ENCODE measurements at regions not wholly inside any gene's neighbourhood (a gene's known extent, or its start where the extent isn't known, plus 50 kb on each side); places are given as distances from the start of the nearest gene placed in this dataset.

DNA sequence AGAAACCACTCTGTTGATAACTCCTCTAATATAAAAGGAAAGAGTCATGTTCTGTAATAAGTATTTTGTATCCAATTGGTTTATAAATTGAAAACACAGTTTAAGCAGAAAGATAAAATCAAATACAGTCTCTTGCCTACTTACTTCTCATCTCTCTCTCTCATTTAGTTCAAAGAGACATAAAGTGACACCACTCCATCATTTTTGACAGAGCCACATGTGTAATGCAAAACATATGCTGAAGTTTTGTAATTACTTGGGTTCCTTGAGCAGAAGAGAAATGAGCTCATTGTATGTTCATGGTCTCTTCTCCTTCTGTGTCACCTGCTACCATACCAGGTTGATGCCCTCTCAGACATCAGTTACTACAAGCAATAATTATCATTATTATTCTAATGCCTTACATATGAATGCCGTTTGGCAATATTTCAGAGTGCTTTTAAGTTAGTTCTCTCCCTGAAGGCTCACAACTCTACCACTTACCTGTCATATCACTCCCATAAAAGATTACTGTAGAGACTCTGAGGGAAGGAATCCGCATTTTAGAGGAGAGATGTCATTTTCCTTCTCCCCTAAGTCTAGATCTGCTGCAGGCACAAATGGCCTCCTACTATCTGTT, 59.9 kb upstream of the SKAP2 start:
- 63% methylated on average over 2 of the region's 2 CpGs for WGBS (ENCODE audit: low lambda C conversion rate, missing lambda C conversion rate)
- no peaks in the 10 kb centered on the region for H3K9me2 ChIP-seq (replicated peaks; ENCODE audit: insufficient read depth)
- no peak overlapping the region for H3K27ac ChIP-seq

GRCh38 chr7:26919906-26920493, 55.6 kb upstream of the SKAP2 start:
- no peak overlapping the region for H2AFZ ChIP-seq
- H4K20me1 ChIP-seq (ENCODE audit: insufficient read depth, poor library complexity, severe bottlenecking): no peaks in the 10 kb centered on the region
- H3K79me2 ChIP-seq: no peaks in the 10 kb centered on the region
- TF ChIP-seq EZH2phosphoT487 (IDR thresholded peaks at IDR 0.05; ENCODE audit: low read depth, severe bottlenecking, unreplicated experiment): no peak
- TF ChIP-seq EZH2 (IDR thresholded peaks at IDR 0.05; ENCODE audit: borderline replicate concordance): no peak
- no peak for TF ChIP-seq CTCF (IDR thresholded peaks at IDR 0.05; ENCODE audit: poor library complexity)
- no peak overlapping the region for H3K4me3 ChIP-seq
- 93% methylated on average over 2 of the region's 2 CpGs for WGBS (ENCODE audit: low lambda C conversion rate, missing lambda C conversion rate)
- H3K27ac ChIP-seq: no peak overlapping the region
- DNase-seq (ENCODE audit: low spot score): no peak
- no peaks in the 10 kb centered on the region for H3K9me2 ChIP-seq (replicated peaks; ENCODE audit: insufficient read depth)
- no peaks in the 10 kb centered on the region for H3K27me3 ChIP-seq
- no peaks in the 10 kb centered on the region for H3K9me3 ChIP-seq (ENCODE audit: low read depth)
- H3K4me1 ChIP-seq (ENCODE audit: insufficient read depth): no peaks in the 10 kb centered on the region
- no peaks in the 10 kb centered on the region for H3K36me3 ChIP-seq (replicated peaks; ENCODE audit: insufficient read depth, low read depth)
- no peak overlapping the region for H3K4me2 ChIP-seq

More for the DNA sequence above, 59.9 kb upstream of the SKAP2 start:
- Histone ChIP-seq H4K20me1 (ENCODE audit: insufficient read depth, poor library complexity, severe bottlenecking) (no peaks in the 10 kb centered on the region), H3K4me3 (no peak overlapping the region), H2AFZ (no peak overlapping the region), H3K9me3 (ENCODE audit: low read depth) (no peaks in the 10 kb centered on the region), H3K4me1 (ENCODE audit: insufficient read depth) (no peaks in the 10 kb centered on the region), H3K36me3 (replicated peaks; ENCODE audit: insufficient read depth, low read depth) (no peaks in the 10 kb centered on the region), H3K4me2 (no peak overlapping the region), H3K79me2 (no peaks in the 10 kb centered on the region), H3K27me3 (no peaks in the 10 kb centered on the region)
- TF ChIP-seq CTCF (IDR thresholded peaks at IDR 0.05; ENCODE audit: poor library complexity): no peak
- TF ChIP-seq EZH2phosphoT487 (IDR thresholded peaks at IDR 0.05; ENCODE audit: low read depth, severe bottlenecking, unreplicated experiment): no peak
- no peak for TF ChIP-seq EZH2 (IDR thresholded peaks at IDR 0.05; ENCODE audit: borderline replicate concordance)
- no peak for DNase-seq (ENCODE audit: low spot score)

- no peak for TF ChIP-seq EZH2 (IDR thresholded peaks at IDR 0.05; ENCODE audit: borderline replicate concordance)
- TF ChIP-seq CTCF (IDR thresholded peaks at IDR 0.05; ENCODE audit: poor library complexity): no peak
- no peak for TF ChIP-seq EZH2phosphoT487 (IDR thresholded peaks at IDR 0.05; ENCODE audit: low read depth, severe bottlenecking, unreplicated experiment)
- H3K36me3 ChIP-seq (replicated peaks; ENCODE audit: insufficient read depth, low read depth): no peaks in the 10 kb centered on the region
- H3K27ac ChIP-seq: no peak overlapping the region
- no peak for DNase-seq (ENCODE audit: low spot score)
- no peaks in the 10 kb centered on the region for H3K9me3 ChIP-seq (ENCODE audit: low read depth)
- H2AFZ ChIP-seq: no peak overlapping the region
- no peaks in the 10 kb centered on the region for H3K79me2 ChIP-seq
- no peaks in the 10 kb centered on the region for H4K20me1 ChIP-seq (ENCODE audit: insufficient read depth, poor library complexity, severe bottlenecking)
- H3K4me3 ChIP-seq: no peak overlapping the region
- no peaks in the 10 kb centered on the region for H3K27me3 ChIP-seq
- H3K9me2 ChIP-seq (replicated peaks; ENCODE audit: insufficient read depth): no peaks in the 10 kb centered on the region
- no peak overlapping the region for H3K4me2 ChIP-seq
- no peaks in the 10 kb centered on the region for H3K4me1 ChIP-seq (ENCODE audit: insufficient read depth)
Measured at GRCh38 chr7:26918241-26918640, 53.9 kb upstream of the SKAP2 start.

Measured in hepatocyte (in vitro differentiated cells).